HepG2 (cell line): ENCODE measurements at regions not wholly inside any gene's neighbourhood (a gene's known extent, or its start where the extent isn't known, plus 50 kb on each side); places are given as distances from the start of the nearest gene placed in this dataset.

Experiments used
- ATAC-seq: fragments of 200-7000 bp; cut with Tn5 transposase; 3 replicates; pipeline ENCODE4 v1.9.1; 2020; ENCODE audit warnings: mild to moderate bottlenecking, moderate library complexity
- BruUV-seq: library from RNA; stranded (reverse); fragments of 400-500 nt; replicated peaks from 2 replicates; lab custom pipeline; 2021; lab: Mats Ljungman, UMichigan
- CTCF ChIA-PET: fragments of 300-600 bp; formaldehyde crosslinking; extraction: SDS; loops from one replicate; lab custom pipeline; 2021; ENCODE audit warnings: low total read pairs, inconsistent platforms, low intra/inter-chr PET ratio; lab: Yijun Ruan, JAX
- POLR2A ChIA-PET: fragments of 350-600 bp; sonication (Branson Sonifier 250); formaldehyde crosslinking; loops from one replicate; lab custom pipeline; 2020; ENCODE audit warnings: antibody characterized with exemption, inconsistent platforms; lab: Yijun Ruan, JAX
- DNase-seq: peaks from one replicate; pipeline ENCODE4 v3.0.0-alpha.2; 2015; ENCODE audit warnings: low spot score
- FAIRE-seq: peaks from 3 replicates; lab custom pipeline; 2011; peaks lifted over from hg19 to GRCh38; lab: Jason Lieb, UNC
- H2AFZ ChIP-seq: one replicate; pipeline ENCODE4 v1.6.1; 2011; ENCODE audit warnings: low read length, inconsistent platforms
- H3K27ac ChIP-seq: fragments of 300-600 bp; 3 replicates; pipeline ENCODE4 v1.8.0; 2011; ENCODE audit warnings: mixed run types, mild to moderate bottlenecking, mixed read lengths, low read length, inconsistent platforms; ENCODE audit not compliant: insufficient read depth; ENCODE audit errors: extremely low read length
- H3K27me3 ChIP-seq, 2 experiments: fragments of 200-600 bp in 1 of 2; 2 replicates in 1 of 2; 3 replicates in 1 of 2; pipeline versions ENCODE4 v1.6.0 to v1.8.0; 2011; ENCODE audit warnings: low read length in 2 of 2, mild to moderate bottlenecking in 2 of 2, moderate library complexity in 2 of 2, inconsistent platforms in 1 of 2; ENCODE audit not compliant: insufficient read depth in 2 of 2, control insufficient read depth in 1 of 2
- H3K36me3 ChIP-seq, 2 experiments: fragments of 200-600 bp in 1 of 2; replicated peaks in 1 of 2; 2 replicates in 1 of 2; 3 replicates in 1 of 2; pipeline versions ENCODE4 v1.5.1 to v1.8.0; 2011; ENCODE audit warnings: low read length in 2 of 2, inconsistent platforms in 1 of 2; ENCODE audit not compliant: insufficient read depth in 2 of 2, control insufficient read depth in 1 of 2
- H3K4me1 ChIP-seq: 2 replicates; pipeline ENCODE4 v1.5.1; 2012; ENCODE audit warnings: low read length, inconsistent platforms; ENCODE audit not compliant: insufficient read depth
- H3K4me2 ChIP-seq: 2 replicates; pipeline ENCODE4 v1.6.0; 2011; ENCODE audit warnings: low read depth, low read length, inconsistent platforms
- H3K4me3 ChIP-seq, 3 experiments: fragments of 200-600 bp in 1 of 3; sonication (generic), shearing (Covaris generic) in 1 of 3; replicated peaks in 1 of 3; 2 replicates each; pipeline ENCODE4 v1.5.1; 2011 to 2016; ENCODE audit warnings: low read length in 3 of 3, inconsistent platforms in 2 of 3, low read depth in 2 of 3, mild to moderate bottlenecking in 2 of 3, control low read depth in 1 of 3, mixed read lengths in 1 of 3; ENCODE audit not compliant: insufficient read depth in 1 of 3
- H3K79me2 ChIP-seq: one replicate; pipeline ENCODE4 v1.6.1; 2011; ENCODE audit warnings: low read length, inconsistent platforms; ENCODE audit not compliant: insufficient read depth
- H3K9ac ChIP-seq: 2 replicates; pipeline ENCODE4 v1.6.0; 2011; ENCODE audit warnings: mild to moderate bottlenecking, low read depth, low read length, inconsistent platforms; ENCODE audit not compliant: insufficient read depth
- H3K9me3 ChIP-seq: 2 replicates; pipeline ENCODE4 v1.5.1; 2012; ENCODE audit warnings: mild to moderate bottlenecking, low read length
- H4K20me1 ChIP-seq: 2 replicates; pipeline ENCODE4 v1.6.0; 2011; ENCODE audit warnings: inconsistent platforms, mild to moderate bottlenecking, low read length, moderate library complexity; ENCODE audit not compliant: insufficient read depth
- FOXO1 ChIP-seq: sonication (generic); formaldehyde crosslinking; IDR thresholded peaks from 2 replicates; pipeline ENCODE4 v1.4.0; 2020; ENCODE audit warnings: missing genetic modification reagents
- FOXP1 ChIP-seq, 2 experiments: fragments of 450-650 bp in 1 of 2; IDR thresholded peaks; 2 replicates each; pipeline ENCODE4 v1.6.1; 2017 to 2018; ENCODE audit warnings: antibody characterized with exemption in 1 of 2
- KAT2B ChIP-seq: fragments of 150-350 bp; IDR thresholded peaks from 2 replicates; pipeline ENCODE4 v1.6.1; 2014; ENCODE audit warnings: low read depth, low read length, borderline replicate concordance
- ONECUT2 ChIP-seq: sonication (generic); formaldehyde crosslinking; IDR thresholded peaks from 2 replicates; pipeline ENCODE4 v1.4.0; 2020; ENCODE audit warnings: missing genetic modification reagents
- PHF5A ChIP-seq: IDR thresholded peaks from one replicate; pipeline ENCODE4 v1.6.1; 2018; ENCODE audit warnings: low read depth, missing genetic modification reagents; ENCODE audit not compliant: unreplicated experiment
- RAD51 ChIP-seq: fragments of 450-650 bp; IDR thresholded peaks from 2 replicates; pipeline ENCODE4 v1.6.1; 2016; ENCODE audit warnings: borderline replicate concordance
- SOX13 ChIP-seq, 3 experiments: fragments of 450-650 bp in 1 of 3; sonication (generic) in 1 of 3; formaldehyde crosslinking in 1 of 3; IDR thresholded peaks in 2 of 3; conservative IDR thresholded peaks in 1 of 3; 2 replicates each; pipeline versions ENCODE4 v1.5.0 to v1.6.1; 2016 to 2020; ENCODE audit warnings: antibody characterized with exemption in 1 of 3, mild to moderate bottlenecking in 1 of 3, missing compliant biosample characterization in 1 of 3, missing genetic modification reagents in 1 of 3, moderate library complexity in 1 of 3
- SP1 ChIP-seq, 2 experiments: fragments of 450-650 bp in 1 of 2; sonication (generic) in 1 of 2; formaldehyde crosslinking in 1 of 2; IDR thresholded peaks; 2 replicates each; pipeline versions ENCODE4 v1.4.0 to v1.6.1; 2016 to 2020; ENCODE audit warnings: missing genetic modification reagents in 1 of 2
- TGIF2 ChIP-seq: IDR thresholded peaks from 2 replicates; pipeline ENCODE4 v1.6.1; 2016; ENCODE audit warnings: control low read depth, missing compliant biosample characterization
- U2AF2 ChIP-seq: fragments of 200-400 bp; formaldehyde crosslinking; IDR thresholded peaks from 2 replicates; pipeline ENCODE4 v1.6.1; 2017; ENCODE audit warnings: low read depth, mild to moderate bottlenecking, low read length
- ZNF83 ChIP-seq: sonication (generic); formaldehyde crosslinking; IDR thresholded peaks from 2 replicates; pipeline ENCODE4 v1.4.0; 2020; ENCODE audit warnings: missing genetic modification reagents, mild to moderate bottlenecking, borderline replicate concordance
- ZNF891 ChIP-seq: sonication (generic); formaldehyde crosslinking; IDR thresholded peaks from 2 replicates; pipeline ENCODE4 v1.5.0; 2020; ENCODE audit warnings: mild to moderate bottlenecking, missing genetic modification reagents
- WGBS: methylation state at CpG from one replicate; pipeline ENCODE4 v1.1.6; 2017; ENCODE audit warnings: low lambda C conversion rate; 5-methylcytosine and 5-hydroxymethylcytosine counted together
- in situ Hi-C: cut with HindIII; loops from 2 replicates; pipeline ENCODE4 v1.10.0; 2017; ENCODE audit warnings: low pct_unique_long_range_greater_than_20kb; ENCODE audit not compliant: extremely low pct_ligation_motif_present
- intact Hi-C: fragments of 100-400 bp; cut with micrococcal nuclease; formaldehyde crosslinking; loops from one replicate; pipeline ENCODE4 v1.10.0; 2022; ENCODE audit not compliant: unreplicated experiment
- TF ChIP-seq, protein P1 (sequence below): sonication (generic); formaldehyde crosslinking; IDR thresholded peaks from 2 replicates; pipeline ENCODE4 v1.8.0; 2022; ENCODE audit warnings: mild to moderate bottlenecking, missing genetic modification reagents, moderate library complexity
- TF ChIP-seq, protein P2 (sequence below): sonication (generic); formaldehyde crosslinking; IDR thresholded peaks from 2 replicates; pipeline ENCODE4 v1.4.0; 2020; ENCODE audit warnings: mild to moderate bottlenecking, missing genetic modification reagents
- TF ChIP-seq, protein P3 (sequence below): IDR thresholded peaks from 2 replicates; pipeline ENCODE4 v1.6.1; 2016; ENCODE audit warnings: missing biosample characterization, missing genetic modification reagents, low read depth
- TF ChIP-seq, protein P4 (sequence below): sonication (generic); formaldehyde crosslinking; IDR thresholded peaks from 2 replicates; pipeline ENCODE4 v1.4.0; 2020; ENCODE audit warnings: mild to moderate bottlenecking, missing genetic modification reagents

DNA sequence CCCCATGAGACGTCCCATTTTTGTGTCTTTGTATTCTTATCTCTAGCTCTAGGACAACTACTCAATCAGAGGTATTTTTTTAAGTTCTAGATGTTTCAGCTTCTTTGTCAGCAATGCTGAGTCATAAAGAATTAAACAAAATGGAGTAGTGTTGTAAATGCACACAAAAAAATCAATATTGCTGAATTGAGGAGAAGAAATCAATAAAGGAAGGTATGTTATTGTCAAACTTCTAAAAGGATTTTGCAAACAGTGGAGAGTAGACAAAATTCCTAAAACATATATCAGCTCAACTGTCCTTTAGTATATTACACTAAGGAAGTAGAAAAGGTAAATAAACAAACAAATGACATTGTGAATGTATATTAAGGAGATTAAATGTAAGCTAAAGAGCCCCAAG is 726.1 kb upstream of the NRXN1 start:
- CTCF ChIA-PET, result no interaction called here
- no peaks in the 10 kb centered on the region for H3K27me3 ChIP-seq
- H3K79me2 ChIP-seq, result no peaks in the 10 kb centered on the region
- intact Hi-C loops, result no loop called here
- no peaks in the 10 kb centered on the region for H3K4me1 ChIP-seq
- no peak overlapping the region for H3K4me2 ChIP-seq
- in situ Hi-C loops, result no loop called here
- H3K27ac ChIP-seq, result no peak overlapping the region
- ATAC-seq (no peak), DNase-seq (no peak), FAIRE-seq (no peak)
- BruUV-seq, result no TSS peak
- H3K4me3 ChIP-seq, result no peak overlapping the region
- H3K36me3 ChIP-seq, result no peaks in the 10 kb centered on the region
- H3K9me3 ChIP-seq, result peaks cover 16% of the 10 kb centered on the region
- WGBS, result 21% methylated on average over 1 of the region's 1 CpG
- POLR2A ChIA-PET, result no interaction called here
- H3K9ac ChIP-seq, result no peak overlapping the region
- no peaks in the 10 kb centered on the region for H4K20me1 ChIP-seq
- no peak overlapping the region for H2AFZ ChIP-seq
- TF ChIP-seq FOXO1 (CRISPR knock-in tag) (no peak), RAD51 (no peak), KAT2B (peak; percentile 94), SP1 (IDR thresholded peaks at IDR 0.05) (no peak), SP1 (CRISPR knock-in tag; IDR thresholded peaks at IDR 0.05) (no peak), TGIF2 (no peak), ZNF83 (CRISPR knock-in tag) (no peak), ZNF891 (CRISPR knock-in tag) (no peak), FOXP1 (IDR thresholded peaks at IDR 0.05) (no peak), FOXP1 (CRISPR knock-in tag; IDR thresholded peaks at IDR 0.05) (peak; percentile 21; the same call in 1 of the 2 replicates), U2AF2 (no peak), SOX13 (IDR thresholded peaks at IDR 0.05) (no peak), SOX13 (CRISPR knock-in tag; conservative IDR thresholded peaks at IDR 0.05 in 1 of 2, IDR thresholded peaks at IDR 0.05 in 1 of 2) (peak in 1 of 2 experiments; percentile 55; a peak in 2 of 4 replicates), ONECUT2 (peak; percentile 38; the same call in 1 of the 2 replicates), PHF5A (CRISPR knock-in tag) (no peak)
- TF ChIP-seq, protein P1, sequence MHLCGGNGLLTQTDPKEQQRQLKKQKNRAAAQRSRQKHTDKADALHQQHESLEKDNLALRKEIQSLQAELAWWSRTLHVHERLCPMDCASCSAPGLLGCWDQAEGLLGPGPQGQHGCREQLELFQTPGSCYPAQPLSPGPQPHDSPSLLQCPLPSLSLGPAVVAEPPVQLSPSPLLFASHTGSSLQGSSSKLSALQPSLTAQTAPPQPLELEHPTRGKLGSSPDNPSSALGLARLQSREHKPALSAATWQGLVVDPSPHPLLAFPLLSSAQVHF (CRISPR knock-in tag), result no peak
- TF ChIP-seq, protein P2, sequence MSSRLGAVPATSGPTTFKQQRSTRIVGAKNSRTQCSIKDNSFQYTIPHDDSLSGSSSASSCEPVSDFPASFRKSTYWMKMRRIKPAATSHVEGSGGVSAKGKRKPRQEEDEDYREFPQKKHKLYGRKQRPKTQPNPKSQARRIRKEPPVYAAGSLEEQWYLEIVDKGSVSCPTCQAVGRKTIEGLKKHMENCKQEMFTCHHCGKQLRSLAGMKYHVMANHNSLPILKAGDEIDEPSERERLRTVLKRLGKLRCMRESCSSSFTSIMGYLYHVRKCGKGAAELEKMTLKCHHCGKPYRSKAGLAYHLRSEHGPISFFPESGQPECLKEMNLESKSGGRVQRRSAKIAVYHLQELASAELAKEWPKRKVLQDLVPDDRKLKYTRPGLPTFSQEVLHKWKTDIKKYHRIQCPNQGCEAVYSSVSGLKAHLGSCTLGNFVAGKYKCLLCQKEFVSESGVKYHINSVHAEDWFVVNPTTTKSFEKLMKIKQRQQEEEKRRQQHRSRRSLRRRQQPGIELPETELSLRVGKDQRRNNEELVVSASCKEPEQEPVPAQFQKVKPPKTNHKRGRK, result no peak
- TF ChIP-seq, protein P3, sequence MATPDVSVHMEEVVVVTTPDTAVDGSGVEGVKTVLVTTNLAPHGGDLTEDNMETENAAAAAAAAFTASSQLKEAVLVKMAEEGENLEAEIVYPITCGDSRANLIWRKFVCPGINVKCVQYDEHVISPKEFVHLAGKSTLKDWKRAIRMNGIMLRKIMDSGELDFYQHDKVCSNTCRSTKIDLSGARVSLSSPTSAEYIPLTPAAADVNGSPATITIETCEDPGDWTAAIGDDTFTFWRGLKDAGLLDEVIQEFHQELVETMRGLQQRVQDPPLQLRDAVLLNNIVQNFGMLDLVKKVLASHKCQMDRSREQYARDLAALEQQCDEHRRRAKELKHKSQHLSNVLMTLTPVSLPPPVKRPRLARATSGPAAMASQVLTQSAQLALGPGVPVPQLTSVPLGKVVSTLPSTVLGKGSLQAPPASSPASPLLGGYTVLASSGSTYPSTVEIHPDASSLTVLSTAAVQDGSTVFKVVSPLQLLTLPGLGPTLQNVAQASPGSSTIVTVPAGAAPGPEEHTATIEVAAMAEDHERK, result no peak
- TF ChIP-seq, protein P4, sequence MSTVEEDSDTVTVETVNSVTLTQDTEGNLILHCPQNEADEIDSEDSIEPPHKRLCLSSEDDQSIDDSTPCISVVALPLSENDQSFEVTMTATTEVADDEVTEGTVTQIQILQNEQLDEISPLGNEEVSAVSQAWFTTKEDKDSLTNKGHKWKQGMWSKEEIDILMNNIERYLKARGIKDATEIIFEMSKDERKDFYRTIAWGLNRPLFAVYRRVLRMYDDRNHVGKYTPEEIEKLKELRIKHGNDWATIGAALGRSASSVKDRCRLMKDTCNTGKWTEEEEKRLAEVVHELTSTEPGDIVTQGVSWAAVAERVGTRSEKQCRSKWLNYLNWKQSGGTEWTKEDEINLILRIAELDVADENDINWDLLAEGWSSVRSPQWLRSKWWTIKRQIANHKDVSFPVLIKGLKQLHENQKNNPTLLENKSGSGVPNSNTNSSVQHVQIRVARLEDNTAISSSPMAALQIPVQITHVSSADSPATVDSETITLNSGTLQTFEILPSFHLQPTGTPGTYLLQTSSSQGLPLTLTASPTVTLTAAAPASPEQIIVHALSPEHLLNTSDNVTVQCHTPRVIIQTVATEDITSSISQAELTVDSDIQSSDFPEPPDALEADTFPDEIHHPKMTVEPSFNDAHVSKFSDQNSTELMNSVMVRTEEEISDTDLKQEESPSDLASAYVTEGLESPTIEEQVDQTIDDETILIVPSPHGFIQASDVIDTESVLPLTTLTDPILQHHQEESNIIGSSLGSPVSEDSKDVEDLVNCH, result no peak
